Endodermal cell (in vitro differentiated cells): ENCODE measurements at regions not wholly inside any gene's neighbourhood (a gene's known extent, or its start where the extent isn't known, plus 50 kb on each side); places are given as distances from the start of the nearest gene placed in this dataset.

Experiments
- DNase-seq: peaks from one replicate; pipeline ENCODE4 v3.0.0-alpha.2; 2017
- H3K27ac ChIP-seq: 2 replicates; pipeline ENCODE4 v1.5.1; 2013; ENCODE audit warnings: mild to moderate bottlenecking, low read depth, low read length, moderate library complexity
- H3K27me3 ChIP-seq: 2 replicates; pipeline ENCODE4 v1.6.1; 2013; ENCODE audit warnings: mild to moderate bottlenecking, low read length, moderate library complexity; ENCODE audit not compliant: insufficient read depth, control insufficient read depth, poor library complexity, severe bottlenecking
- H3K36me3 ChIP-seq: 2 replicates; pipeline ENCODE4 v1.7.0; 2013; ENCODE audit warnings: mild to moderate bottlenecking, low read length, moderate library complexity; ENCODE audit not compliant: control insufficient read depth, insufficient read depth
- H3K4me1 ChIP-seq: one replicate; pipeline ENCODE4 v1.7.0; 2013; ENCODE audit warnings: low read length; ENCODE audit not compliant: control insufficient read depth, insufficient read depth
- H3K4me3 ChIP-seq: 2 replicates; pipeline ENCODE4 v1.5.1; 2013; ENCODE audit warnings: mild to moderate bottlenecking, low read length, moderate library complexity
- H3K9ac ChIP-seq: 2 replicates; pipeline ENCODE4 v1.6.1; 2013; ENCODE audit warnings: mild to moderate bottlenecking, low read length, moderate library complexity; ENCODE audit not compliant: poor library complexity, severe bottlenecking; ENCODE audit errors: extremely low read depth
- H3K9me3 ChIP-seq: 2 replicates; pipeline ENCODE4 v1.6.1; 2013; ENCODE audit warnings: mild to moderate bottlenecking, low read length, moderate library complexity; ENCODE audit not compliant: control insufficient read depth
- H3K27ac Mint-ChIP-seq: 2 replicates; pipeline ENCODE4 v1.8.0; 2020; ENCODE audit warnings: mixed read lengths
- H3K27me3 Mint-ChIP-seq: 2 replicates; pipeline ENCODE4 v1.8.0; 2021; ENCODE audit warnings: mild to moderate bottlenecking, mixed read lengths; ENCODE audit not compliant: insufficient read depth
- H3K36me3 Mint-ChIP-seq: 2 replicates; pipeline ENCODE4 v1.8.0; 2020; ENCODE audit warnings: low read depth, mixed read lengths
- H3K4me1 Mint-ChIP-seq: 2 replicates; pipeline ENCODE4 v1.8.0; 2020; ENCODE audit warnings: mixed read lengths
- H3K4me3 Mint-ChIP-seq: 2 replicates; pipeline ENCODE4 v1.8.0; 2020; ENCODE audit warnings: mild to moderate bottlenecking, moderate library complexity, mixed read lengths
- H3K9me3 Mint-ChIP-seq: 2 replicates; pipeline ENCODE4 v1.8.0; 2020; ENCODE audit warnings: mild to moderate bottlenecking, mixed read lengths
- CTCF ChIP-seq: fragments of 200-600 bp; sonication (generic); conservative IDR thresholded peaks from 2 replicates; pipeline ENCODE4 v1.5.0; 2021; ENCODE audit warnings: antibody characterized with exemption, mild to moderate bottlenecking
- WGBS, 2 experiments: methylation state at CpG; one replicate each; pipeline versions ENCODE4 v1.1.5 to v1.1.7; 2013; ENCODE audit warnings: missing lambda C conversion rate in 2 of 2, mixed read lengths in 1 of 2; ENCODE audit not compliant: insufficient coverage in 1 of 2, insufficient read length in 1 of 2; 5-methylcytosine and 5-hydroxymethylcytosine counted together

DNA sequence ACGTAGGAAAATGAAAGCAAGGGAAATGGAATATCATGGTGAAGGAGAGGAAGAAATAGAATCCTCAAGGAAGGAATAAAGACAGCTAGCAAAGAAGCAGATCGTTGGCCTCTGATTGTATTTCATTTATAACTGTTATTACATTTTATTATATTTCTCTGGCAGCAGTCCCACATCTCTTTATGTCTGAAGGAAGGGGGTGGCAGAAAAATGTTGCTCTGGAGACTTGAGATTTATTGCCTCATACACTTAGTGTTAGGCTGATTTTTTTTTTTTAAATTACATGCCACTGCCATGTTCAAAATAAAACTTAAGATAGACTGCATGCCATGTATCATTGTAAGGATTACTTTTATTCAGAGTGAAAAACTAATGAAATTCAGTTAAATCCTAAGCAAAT lies 971.7 kb upstream of the CHORDC1 start:
- H3K27ac ChIP-seq, result no peak overlapping the region
- H3K27me3 ChIP-seq, result no peaks in the 10 kb centered on the region
- H3K9me3 ChIP-seq, result no peaks in the 10 kb centered on the region
- Mint-ChIP-seq H3K4me3 (no peak overlapping the region), H3K36me3 (no peaks in the 10 kb centered on the region), H3K27ac (no peak overlapping the region), H3K9me3 (no peaks in the 10 kb centered on the region), H3K4me1 (peaks cover 11% of the 10 kb centered on the region), H3K27me3 (no peaks in the 10 kb centered on the region)
- no peaks in the 10 kb centered on the region for H3K36me3 ChIP-seq
- no peak for TF ChIP-seq CTCF
- H3K4me1 ChIP-seq, result peaks cover 6% of the 10 kb centered on the region
- no peak overlapping the region for H3K4me3 ChIP-seq
- 86% methylated on average over 1 of the region's 2 CpGs; no CpG with 5 or more reads in 1 of the 2 experiments for WGBS, 2 experiments
- no peak overlapping the region for H3K9ac ChIP-seq
- DNase-seq, result no peak

GRCh38 chr11:91188484-91188883 lies 965.6 kb upstream of the CHORDC1 start:
- Histone ChIP-seq H3K27me3 (no peaks in the 10 kb centered on the region), H3K36me3 (no peaks in the 10 kb centered on the region), H3K4me3 (no peak overlapping the region), H3K27ac (no peak overlapping the region), H3K4me1 (peaks cover 6% of the 10 kb centered on the region), H3K9ac (no peak overlapping the region), H3K9me3 (no peaks in the 10 kb centered on the region)
- no peak overlapping the region for H3K27ac Mint-ChIP-seq
- H3K27me3 Mint-ChIP-seq, result no peaks in the 10 kb centered on the region
- DNase-seq, result no peak
- WGBS, 2 experiments, result 95 to 98% methylated on average over 4 to 5 of the region's 6 CpGs
- no peaks in the 10 kb centered on the region for H3K36me3 Mint-ChIP-seq
- peaks cover 7% of the 10 kb centered on the region for H3K4me1 Mint-ChIP-seq
- no peak overlapping the region for H3K4me3 Mint-ChIP-seq
- no peak for TF ChIP-seq CTCF
- H3K9me3 Mint-ChIP-seq, result no peaks in the 10 kb centered on the region

DNA sequence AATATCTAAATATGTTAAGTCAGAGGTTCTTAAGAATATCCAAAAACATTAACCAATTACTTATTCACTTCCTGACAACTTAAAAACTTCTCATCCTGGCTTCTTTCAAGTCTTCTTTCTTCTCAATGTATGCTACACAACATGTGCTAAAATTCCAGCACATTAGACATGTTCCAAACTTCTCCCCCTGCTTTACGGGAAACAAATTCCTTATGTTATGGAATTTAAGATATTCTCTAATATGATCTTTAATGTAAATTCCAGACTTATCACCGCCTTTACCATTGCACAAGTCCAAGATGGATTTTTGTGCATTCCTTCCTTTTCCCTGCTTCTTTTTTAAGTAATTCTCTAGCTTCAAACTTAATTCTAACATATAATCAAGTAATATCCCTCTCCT lies 964.5 kb upstream of the CHORDC1 start:
- Histone ChIP-seq H3K9me3 (no peaks in the 10 kb centered on the region), H3K27ac (no peak overlapping the region), H3K9ac (no peak overlapping the region), H3K27me3 (no peaks in the 10 kb centered on the region), H3K4me1 (no peaks in the 10 kb centered on the region), H3K4me3 (no peak overlapping the region), H3K36me3 (no peaks in the 10 kb centered on the region)
- no peak overlapping the region for H3K4me3 Mint-ChIP-seq
- no peaks in the 10 kb centered on the region for H3K36me3 Mint-ChIP-seq
- TF ChIP-seq CTCF, result no peak
- no peak for DNase-seq
- no peak overlapping the region for H3K27ac Mint-ChIP-seq
- WGBS, 2 experiments, result 88% methylated on average over 1 of the region's 2 CpGs; no CpG with 5 or more reads in 1 of the 2 experiments
- no peaks in the 10 kb centered on the region for H3K27me3 Mint-ChIP-seq
- H3K4me1 Mint-ChIP-seq, result no peaks in the 10 kb centered on the region
- H3K9me3 Mint-ChIP-seq, result no peaks in the 10 kb centered on the region
